ENCODE measurements at regions not wholly inside any gene's neighbourhood (a gene's known extent, or its start where the extent isn't known, plus 50 kb on each side); places are given as distances from the start of the nearest gene placed in this dataset.

GRCh38 chr2:66113988-66114625 lies 320.8 kb upstream of the MEIS1 start (continued):
- TF ChIP-seq CHD7 (IDR thresholded peaks at IDR 0.05; ENCODE audit: insufficient replicate concordance, low read length) (no peak), POU5F1 (IDR thresholded peaks at IDR 0.05; ENCODE audit: low read depth, low read length) (no peak), YY1 (IDR thresholded peaks at IDR 0.05; ENCODE audit: low read depth, low read length) (no peak)
